DOHH2 (cell line): ENCODE measurements at regions not wholly inside any gene's neighbourhood (a gene's known extent, or its start where the extent isn't known, plus 50 kb on each side); places are given as distances from the start of the nearest gene placed in this dataset.

ENCODE experiments used
- H3F3A ChIP-seq: fragments of 200-600 bp; sonication (generic), shearing (Covaris generic); 2 replicates; pipeline ENCODE4 v1.6.0; 2016; ENCODE audit warnings: antibody characterized with exemption, mild to moderate bottlenecking; ENCODE audit not compliant: control insufficient read depth, insufficient read depth
- H3K27ac ChIP-seq: fragments of 200-600 bp; sonication (generic); 2 replicates; pipeline ENCODE4 v1.5.1; 2014; ENCODE audit warnings: low read depth, mild to moderate bottlenecking, low read length, moderate library complexity
- H3K27me3 ChIP-seq: fragments of 200-600 bp; sonication (generic); 2 replicates; pipeline ENCODE4 v1.6.1; 2014; ENCODE audit warnings: mild to moderate bottlenecking, low read length, mixed read lengths; ENCODE audit not compliant: control insufficient read depth
- H3K36me3 ChIP-seq: fragments of 200-600 bp; sonication (generic); 2 replicates; pipeline ENCODE4 v1.6.1; 2014; ENCODE audit warnings: mild to moderate bottlenecking, low read length, moderate library complexity, mixed read lengths; ENCODE audit not compliant: control insufficient read depth
- H3K4me1 ChIP-seq: fragments of 200-600 bp; sonication (generic); 2 replicates; pipeline ENCODE4 v1.6.1; 2014; ENCODE audit warnings: mild to moderate bottlenecking, low read length, mixed read lengths; ENCODE audit not compliant: control insufficient read depth
- H3K4me2 ChIP-seq: fragments of 200-600 bp; sonication (generic); 2 replicates; pipeline ENCODE4 v1.6.0; 2014; ENCODE audit warnings: mild to moderate bottlenecking, low read length, moderate library complexity
- H3K4me3 ChIP-seq: fragments of 200-600 bp; sonication (generic); 2 replicates; pipeline ENCODE4 v1.5.1; 2014; ENCODE audit warnings: mild to moderate bottlenecking, low read length, mixed read lengths
- H3K79me2 ChIP-seq: fragments of 200-600 bp; sonication (generic); 2 replicates; pipeline ENCODE4 v1.6.1; 2014; ENCODE audit warnings: mild to moderate bottlenecking, low read length, mixed read lengths; ENCODE audit not compliant: control insufficient read depth
- H3K9me2 ChIP-seq: fragments of 200-600 bp; sonication (generic); replicated peaks from 2 replicates; pipeline ENCODE4 v1.6.1; 2014; ENCODE audit warnings: mild to moderate bottlenecking, low read length, mixed read lengths; ENCODE audit not compliant: control insufficient read depth
- H3K9me3 ChIP-seq: fragments of 200-600 bp; sonication (generic); 2 replicates; pipeline ENCODE4 v1.6.1; 2014; ENCODE audit warnings: antibody characterized with exemption, low read length, mixed read lengths; ENCODE audit not compliant: control insufficient read depth, insufficient read depth
- H4K20me1 ChIP-seq: fragments of 200-600 bp; sonication (generic); 2 replicates; pipeline ENCODE4 v1.6.0; 2014; ENCODE audit warnings: low read depth, mild to moderate bottlenecking, antibody characterized with exemption, low read length, moderate library complexity; ENCODE audit not compliant: control insufficient read depth, insufficient read depth
- CTCF ChIP-seq: fragments of 200-600 bp; sonication (generic); IDR thresholded peaks from one replicate; pipeline ENCODE4 v1.5.1; 2014; ENCODE audit warnings: antibody characterized with exemption, mild to moderate bottlenecking, low read depth, low read length; ENCODE audit not compliant: poor library complexity, severe bottlenecking
- EZH2phosphoT487 ChIP-seq: fragments of 200-600 bp; sonication (generic); IDR thresholded peaks from 2 replicates; pipeline ENCODE4 v1.6.1; 2017; ENCODE audit warnings: borderline replicate concordance, mild to moderate bottlenecking, antibody characterized with exemption, low read length, moderate library complexity, mixed read lengths

GRCh38 chr2:45337481-45337880 is 273.6 kb downstream of the SRBD1 start:
- Histone ChIP-seq H3K27me3 (no peaks in the 10 kb centered on the region), H3K9me2 (no peaks in the 10 kb centered on the region), H3K4me2 (no peak overlapping the region), H3K79me2 (no peaks in the 10 kb centered on the region), H3F3A (no peaks in the 10 kb centered on the region), H3K4me3 (no peak overlapping the region), H4K20me1 (no peaks in the 10 kb centered on the region), H3K4me1 (no peaks in the 10 kb centered on the region), H3K27ac (no peak overlapping the region), H3K9me3 (no peaks in the 10 kb centered on the region), H3K36me3 (no peaks in the 10 kb centered on the region)
- no peak for TF ChIP-seq CTCF
- TF ChIP-seq EZH2phosphoT487 = no peak

GRCh38 chr2:45334205-45334604 is 276.9 kb downstream of the SRBD1 start:
- no peaks in the 10 kb centered on the region for H3K4me1 ChIP-seq
- H3K9me3 ChIP-seq = no peaks in the 10 kb centered on the region
- H3K27me3 ChIP-seq = no peaks in the 10 kb centered on the region

GRCh38 chr2:45332567-45332966 is 278.5 kb downstream of the SRBD1 start:
- no peaks in the 10 kb centered on the region for H3K9me3 ChIP-seq
- no peaks in the 10 kb centered on the region for H4K20me1 ChIP-seq
- no peak overlapping the region for H3K4me3 ChIP-seq
- no peaks in the 10 kb centered on the region for H3K9me2 ChIP-seq
- no peak overlapping the region for H3K4me2 ChIP-seq
- no peaks in the 10 kb centered on the region for H3K27me3 ChIP-seq
- H3K36me3 ChIP-seq = no peaks in the 10 kb centered on the region
- no peaks in the 10 kb centered on the region for H3F3A ChIP-seq
- H3K27ac ChIP-seq = no peak overlapping the region
- H3K79me2 ChIP-seq = no peaks in the 10 kb centered on the region
- no peaks in the 10 kb centered on the region for H3K4me1 ChIP-seq
- no peak for TF ChIP-seq EZH2phosphoT487
- TF ChIP-seq CTCF = no peak

More at GRCh38 chr2:45334205-45334604, 276.9 kb downstream of the SRBD1 start:
- H3F3A ChIP-seq = no peaks in the 10 kb centered on the region
- H3K27ac ChIP-seq = no peak overlapping the region
- H3K36me3 ChIP-seq = no peaks in the 10 kb centered on the region
- no peaks in the 10 kb centered on the region for H4K20me1 ChIP-seq
- no peaks in the 10 kb centered on the region for H3K9me2 ChIP-seq
- H3K4me3 ChIP-seq = no peak overlapping the region
- H3K4me2 ChIP-seq = no peak overlapping the region
- no peaks in the 10 kb centered on the region for H3K79me2 ChIP-seq
- TF ChIP-seq CTCF = no peak
- TF ChIP-seq EZH2phosphoT487 = no peak

GRCh38 chr2:45332094-45332493 is 279.0 kb downstream of the SRBD1 start:
- H3K9me3 ChIP-seq = no peaks in the 10 kb centered on the region
- no peaks in the 10 kb centered on the region for H3K79me2 ChIP-seq
- no peak overlapping the region for H3K4me2 ChIP-seq
- no peaks in the 10 kb centered on the region for H3K36me3 ChIP-seq
- H3F3A ChIP-seq = no peaks in the 10 kb centered on the region
- TF ChIP-seq EZH2phosphoT487 = no peak
- no peak for TF ChIP-seq CTCF
- H3K27ac ChIP-seq = no peak overlapping the region
- no peaks in the 10 kb centered on the region for H3K9me2 ChIP-seq
- H3K4me1 ChIP-seq = no peaks in the 10 kb centered on the region
- no peaks in the 10 kb centered on the region for H4K20me1 ChIP-seq
- H3K27me3 ChIP-seq = peaks cover 2% of the 10 kb centered on the region; the same call in 1 of the 2 replicates
- H3K4me3 ChIP-seq = no peak overlapping the region
